PC-9 (cell line): ENCODE measurements at regions not wholly inside any gene's neighbourhood (a gene's known extent, or its start where the extent isn't known, plus 50 kb on each side); places are given as distances from the start of the nearest gene placed in this dataset.

Source experiments
- EZH2 ChIP-seq: fragments of 200-600 bp; sonication (generic); IDR thresholded peaks from 2 replicates; pipeline ENCODE4 v1.8.0; 2017; ENCODE audit warnings: antibody characterized with exemption, low read depth
- TF ChIP-seq, protein P1 (sequence below): fragments of 200-600 bp; sonication (generic); conservative IDR thresholded peaks from 2 replicates; pipeline ENCODE4 v1.6.1; 2017; ENCODE audit warnings: mixed run types, antibody characterized with exemption, mild to moderate bottlenecking, moderate library complexity

- TF ChIP-seq, protein P1, sequence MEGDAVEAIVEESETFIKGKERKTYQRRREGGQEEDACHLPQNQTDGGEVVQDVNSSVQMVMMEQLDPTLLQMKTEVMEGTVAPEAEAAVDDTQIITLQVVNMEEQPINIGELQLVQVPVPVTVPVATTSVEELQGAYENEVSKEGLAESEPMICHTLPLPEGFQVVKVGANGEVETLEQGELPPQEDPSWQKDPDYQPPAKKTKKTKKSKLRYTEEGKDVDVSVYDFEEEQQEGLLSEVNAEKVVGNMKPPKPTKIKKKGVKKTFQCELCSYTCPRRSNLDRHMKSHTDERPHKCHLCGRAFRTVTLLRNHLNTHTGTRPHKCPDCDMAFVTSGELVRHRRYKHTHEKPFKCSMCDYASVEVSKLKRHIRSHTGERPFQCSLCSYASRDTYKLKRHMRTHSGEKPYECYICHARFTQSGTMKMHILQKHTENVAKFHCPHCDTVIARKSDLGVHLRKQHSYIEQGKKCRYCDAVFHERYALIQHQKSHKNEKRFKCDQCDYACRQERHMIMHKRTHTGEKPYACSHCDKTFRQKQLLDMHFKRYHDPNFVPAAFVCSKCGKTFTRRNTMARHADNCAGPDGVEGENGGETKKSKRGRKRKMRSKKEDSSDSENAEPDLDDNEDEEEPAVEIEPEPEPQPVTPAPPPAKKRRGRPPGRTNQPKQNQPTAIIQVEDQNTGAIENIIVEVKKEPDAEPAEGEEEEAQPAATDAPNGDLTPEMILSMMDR: no peak
- no peak for TF ChIP-seq EZH2
Measured at GRCh38 chr12:84641940-84642545, 270.6 kb downstream of the SLC6A15 start.
